ENCODE measurements at regions not wholly inside any gene's neighbourhood (a gene's known extent, or its start where the extent isn't known, plus 50 kb on each side); places are given as distances from the start of the nearest gene placed in this dataset.

GRCh38 chr2:160581035-160581434 lies 87.4 kb upstream of the RBMS1 start:
- Histone ChIP-seq H3K9me3 (ENCODE audit: insufficient read depth, low read depth, low read length) (no peaks in the 10 kb centered on the region), H3K4me2 (ENCODE audit: low read depth, low read length, poor library complexity, severe bottlenecking) (no peak overlapping the region), H2AFZ (ENCODE audit: low read length) (no peak overlapping the region), H3K27me3 (ENCODE audit: insufficient read depth, low read length, poor library complexity, severe bottlenecking) (no peaks in the 10 kb centered on the region), H3F3A (ENCODE audit: low read depth) (no peaks in the 10 kb centered on the region), H3K36me3 (ENCODE audit: insufficient read depth, low read length) (no peaks in the 10 kb centered on the region), H3K79me2 (ENCODE audit: insufficient read depth, low read length) (no peaks in the 10 kb centered on the region), H4K20me1 (ENCODE audit: insufficient read depth, low read length, poor library complexity, severe bottlenecking) (no peaks in the 10 kb centered on the region), H3K9me2 (replicated peaks; ENCODE audit: low read depth, low read length) (no peaks in the 10 kb centered on the region), H3K4me1 (ENCODE audit: insufficient read depth, low read length, poor library complexity, severe bottlenecking) (peaks cover 9% of the 10 kb centered on the region), H3K4me3 (ENCODE audit: low read length, poor library complexity, severe bottlenecking) (no peak overlapping the region), H3K9ac (ENCODE audit: low read depth, low read length, poor library complexity, severe bottlenecking) (no peak overlapping the region)
- TF ChIP-seq CTCF (conservative IDR thresholded peaks at IDR 0.05; ENCODE audit: low read length) (no peak), EZH2phosphoT487 (IDR thresholded peaks at IDR 0.05; ENCODE audit: borderline replicate concordance) (no peak)

GRCh38 chr2:160581448-160581847 lies 87.8 kb upstream of the RBMS1 start:
- no peaks in the 10 kb centered on the region for H3K9me3 ChIP-seq (ENCODE audit: insufficient read depth, low read depth, low read length)
- no peak overlapping the region for H3K9ac ChIP-seq (ENCODE audit: low read depth, low read length, poor library complexity, severe bottlenecking)
- no peak overlapping the region for H2AFZ ChIP-seq (ENCODE audit: low read length)
- H3F3A ChIP-seq (ENCODE audit: low read depth): no peaks in the 10 kb centered on the region
- H3K36me3 ChIP-seq (ENCODE audit: insufficient read depth, low read length): no peaks in the 10 kb centered on the region
- no peaks in the 10 kb centered on the region for H3K79me2 ChIP-seq (ENCODE audit: insufficient read depth, low read length)
- H3K4me3 ChIP-seq (ENCODE audit: low read length, poor library complexity, severe bottlenecking): no peak overlapping the region
- peak; percentile 67 for TF ChIP-seq CTCF (conservative IDR thresholded peaks at IDR 0.05; ENCODE audit: low read length)
- TF ChIP-seq EZH2phosphoT487 (IDR thresholded peaks at IDR 0.05; ENCODE audit: borderline replicate concordance): no peak
- peaks cover 11% of the 10 kb centered on the region for H3K4me1 ChIP-seq (ENCODE audit: insufficient read depth, low read length, poor library complexity, severe bottlenecking)
- no peak overlapping the region for H3K4me2 ChIP-seq (ENCODE audit: low read depth, low read length, poor library complexity, severe bottlenecking)
- H4K20me1 ChIP-seq (ENCODE audit: insufficient read depth, low read length, poor library complexity, severe bottlenecking): no peaks in the 10 kb centered on the region
- H3K27me3 ChIP-seq (ENCODE audit: insufficient read depth, low read length, poor library complexity, severe bottlenecking): no peaks in the 10 kb centered on the region
- no peaks in the 10 kb centered on the region for H3K9me2 ChIP-seq (replicated peaks; ENCODE audit: low read depth, low read length)

GRCh38 chr2:160582081-160582480 lies 88.5 kb upstream of the RBMS1 start:
- TF ChIP-seq CTCF (conservative IDR thresholded peaks at IDR 0.05; ENCODE audit: low read length): no peak
- TF ChIP-seq EZH2phosphoT487 (IDR thresholded peaks at IDR 0.05; ENCODE audit: borderline replicate concordance): no peak
- Histone ChIP-seq H3K79me2 (ENCODE audit: insufficient read depth, low read length) (no peaks in the 10 kb centered on the region), H4K20me1 (ENCODE audit: insufficient read depth, low read length, poor library complexity, severe bottlenecking) (no peaks in the 10 kb centered on the region), H3K9ac (ENCODE audit: low read depth, low read length, poor library complexity, severe bottlenecking) (no peak overlapping the region), H3F3A (ENCODE audit: low read depth) (no peaks in the 10 kb centered on the region), H3K36me3 (ENCODE audit: insufficient read depth, low read length) (no peaks in the 10 kb centered on the region), H2AFZ (ENCODE audit: low read length) (no peak overlapping the region), H3K4me2 (ENCODE audit: low read depth, low read length, poor library complexity, severe bottlenecking) (no peak overlapping the region), H3K9me3 (ENCODE audit: insufficient read depth, low read depth, low read length) (no peaks in the 10 kb centered on the region), H3K4me3 (ENCODE audit: low read length, poor library complexity, severe bottlenecking) (no peak overlapping the region), H3K27me3 (ENCODE audit: insufficient read depth, low read length, poor library complexity, severe bottlenecking) (no peaks in the 10 kb centered on the region), H3K9me2 (replicated peaks; ENCODE audit: low read depth, low read length) (no peaks in the 10 kb centered on the region), H3K4me1 (ENCODE audit: insufficient read depth, low read length, poor library complexity, severe bottlenecking) (peaks cover 11% of the 10 kb centered on the region)

Data from Loucy (cell line).